HEK293 (cell line): ENCODE measurements at regions not wholly inside any gene's neighbourhood (a gene's known extent, or its start where the extent isn't known, plus 50 kb on each side); places are given as distances from the start of the nearest gene placed in this dataset.

Experiments
- ATF2 ChIP-seq: fragments of 450-650 bp; formaldehyde crosslinking; IDR thresholded peaks from 2 replicates; pipeline ENCODE4 v1.5.1; 2016; ENCODE audit warnings: missing biosample characterization, missing genetic modification characterization, low read depth
- BCL11B ChIP-seq: fragments of 450-650 bp; formaldehyde crosslinking; IDR thresholded peaks from 2 replicates; pipeline ENCODE4 v1.5.1; 2016; ENCODE audit warnings: low read depth, missing biosample characterization, missing genetic modification characterization
- GLI4 ChIP-seq: fragments of 450-650 bp; formaldehyde crosslinking; IDR thresholded peaks from 2 replicates; pipeline ENCODE4 v1.5.1; 2016; ENCODE audit warnings: missing biosample characterization, missing genetic modification characterization
- HOXA7 ChIP-seq: sonication (generic); formaldehyde crosslinking; IDR thresholded peaks from 2 replicates; pipeline ENCODE4 v1.8.1; 2022; ENCODE audit warnings: missing genetic modification reagents, borderline replicate concordance
- HOXC10 ChIP-seq: sonication (generic); formaldehyde crosslinking; IDR thresholded peaks from 2 replicates; pipeline ENCODE4 v1.8.1; 2023; ENCODE audit warnings: mild to moderate bottlenecking, missing genetic modification reagents
- KLF7 ChIP-seq: fragments of 450-650 bp; formaldehyde crosslinking; IDR thresholded peaks from 2 replicates; pipeline ENCODE4 v1.5.1; 2016; ENCODE audit warnings: missing biosample characterization, missing genetic modification characterization, borderline replicate concordance
- OSR2 ChIP-seq: fragments of 450-650 bp; formaldehyde crosslinking; IDR thresholded peaks from 2 replicates; pipeline ENCODE4 v1.5.1; 2016; ENCODE audit warnings: missing biosample characterization, missing genetic modification characterization
- PRDM1 ChIP-seq: fragments of 450-650 bp; formaldehyde crosslinking; IDR thresholded peaks from 2 replicates; pipeline ENCODE4; 2016; ENCODE audit warnings: missing biosample characterization, missing genetic modification characterization
- SCRT2 ChIP-seq: fragments of 450-650 bp; formaldehyde crosslinking; IDR thresholded peaks from 2 replicates; pipeline ENCODE4 v1.5.1; 2016; ENCODE audit warnings: missing biosample characterization, missing genetic modification characterization
- WT1 ChIP-seq: fragments of 450-650 bp; formaldehyde crosslinking; IDR thresholded peaks from 2 replicates; pipeline ENCODE4 v1.5.1; 2016; ENCODE audit warnings: missing biosample characterization, missing genetic modification characterization
- ZBTB17 ChIP-seq: fragments of 450-650 bp; formaldehyde crosslinking; IDR thresholded peaks from 2 replicates; pipeline ENCODE4 v1.5.1; 2016; ENCODE audit warnings: missing biosample characterization, missing genetic modification characterization
- ZBTB48 ChIP-seq: fragments of 450-650 bp; formaldehyde crosslinking; IDR thresholded peaks from 2 replicates; pipeline ENCODE4 v1.5.1; 2016; ENCODE audit warnings: missing biosample characterization, missing genetic modification characterization
- ZFP41 ChIP-seq: fragments of 450-650 bp; formaldehyde crosslinking; IDR thresholded peaks from 2 replicates; pipeline ENCODE4 v1.5.1; 2016; ENCODE audit warnings: missing biosample characterization, missing genetic modification characterization, borderline replicate concordance
- ZNF10 ChIP-seq: fragments of 450-650 bp; formaldehyde crosslinking; IDR thresholded peaks from 2 replicates; pipeline ENCODE4 v1.5.1; 2017; ENCODE audit warnings: missing biosample characterization, missing genetic modification characterization
- ZNF18 ChIP-seq: fragments of 450-650 bp; formaldehyde crosslinking; IDR thresholded peaks from 2 replicates; pipeline ENCODE4 v1.5.1; 2016; ENCODE audit warnings: missing biosample characterization, missing genetic modification characterization
- ZNF2 ChIP-seq: fragments of 450-650 bp; formaldehyde crosslinking; IDR thresholded peaks from 2 replicates; pipeline ENCODE4 v1.5.1; 2016; ENCODE audit warnings: missing biosample characterization, missing genetic modification characterization
- ZNF214 ChIP-seq: fragments of 450-650 bp; formaldehyde crosslinking; IDR thresholded peaks from 2 replicates; pipeline ENCODE4 v1.5.1; 2017; ENCODE audit warnings: missing biosample characterization, mild to moderate bottlenecking, missing genetic modification characterization, borderline replicate concordance
- ZNF341 ChIP-seq: fragments of 450-650 bp; formaldehyde crosslinking; IDR thresholded peaks from 2 replicates; pipeline ENCODE4; 2016; ENCODE audit warnings: low read depth, missing biosample characterization, missing genetic modification characterization
- ZNF621 ChIP-seq: fragments of 450-650 bp; formaldehyde crosslinking; IDR thresholded peaks from 2 replicates; pipeline ENCODE4 v1.5.1; 2017; ENCODE audit warnings: missing biosample characterization, missing genetic modification characterization
- ZNF747 ChIP-seq: fragments of 450-650 bp; formaldehyde crosslinking; IDR thresholded peaks from 2 replicates; pipeline ENCODE4 v1.5.1; 2016; ENCODE audit warnings: missing biosample characterization, missing genetic modification characterization
- ZNF768 ChIP-seq: fragments of 450-650 bp; formaldehyde crosslinking; IDR thresholded peaks from 2 replicates; pipeline ENCODE4 v1.5.1; 2018; ENCODE audit warnings: missing biosample characterization, mild to moderate bottlenecking, missing genetic modification characterization
- ZNF830 ChIP-seq: fragments of 450-650 bp; IDR thresholded peaks from 2 replicates; pipeline ENCODE4 v1.5.0; 2018; ENCODE audit warnings: missing biosample characterization, missing genetic modification characterization, low read depth, mild to moderate bottlenecking, moderate library complexity
- ZNF837 ChIP-seq: fragments of 450-650 bp; formaldehyde crosslinking; IDR thresholded peaks from 2 replicates; pipeline ENCODE4 v1.5.1; 2016; ENCODE audit warnings: missing biosample characterization, missing genetic modification characterization
- ZNF843 ChIP-seq: fragments of 450-650 bp; formaldehyde crosslinking; IDR thresholded peaks from 2 replicates; pipeline ENCODE4 v1.5.1; 2016; ENCODE audit warnings: missing biosample characterization, missing genetic modification characterization
- ZSCAN23 ChIP-seq: fragments of 450-650 bp; formaldehyde crosslinking; IDR thresholded peaks from 2 replicates; pipeline ENCODE4 v1.5.1; 2016; ENCODE audit warnings: missing biosample characterization, missing genetic modification characterization
- ZXDB ChIP-seq: fragments of 450-650 bp; formaldehyde crosslinking; IDR thresholded peaks from 2 replicates; pipeline ENCODE4 v1.5.1; 2016; ENCODE audit warnings: missing biosample characterization, missing genetic modification characterization
- TF ChIP-seq, protein P1 (sequence below): sonication (generic); formaldehyde crosslinking; IDR thresholded peaks from 2 replicates; pipeline ENCODE4 v1.8.1; 2022; ENCODE audit warnings: mild to moderate bottlenecking, moderate library complexity, missing genetic modification reagents
- TF ChIP-seq, protein P2 (sequence below): fragments of 450-650 bp; formaldehyde crosslinking; IDR thresholded peaks from 2 replicates; pipeline ENCODE4 v1.5.1; 2016; ENCODE audit warnings: missing biosample characterization, missing genetic modification characterization
- TF ChIP-seq, protein P3 (sequence below): fragments of 450-650 bp; formaldehyde crosslinking; IDR thresholded peaks from 2 replicates; pipeline ENCODE4 v1.5.1; 2016; ENCODE audit warnings: missing biosample characterization, missing genetic modification characterization

- TF ChIP-seq KLF7 (tag by site-specific recombination): 0 out of 2 replicates have a peak, but pooled peaks have one; percentile 36
- 0 out of 2 replicates have a peak, but pooled peaks have one; percentile 28 for TF ChIP-seq WT1 (tag by site-specific recombination)
- TF ChIP-seq ZNF214: no peak
- no peak for TF ChIP-seq ZFP41
- no peak for TF ChIP-seq ZNF621 (tag by site-specific recombination)
- TF ChIP-seq, protein P1, sequence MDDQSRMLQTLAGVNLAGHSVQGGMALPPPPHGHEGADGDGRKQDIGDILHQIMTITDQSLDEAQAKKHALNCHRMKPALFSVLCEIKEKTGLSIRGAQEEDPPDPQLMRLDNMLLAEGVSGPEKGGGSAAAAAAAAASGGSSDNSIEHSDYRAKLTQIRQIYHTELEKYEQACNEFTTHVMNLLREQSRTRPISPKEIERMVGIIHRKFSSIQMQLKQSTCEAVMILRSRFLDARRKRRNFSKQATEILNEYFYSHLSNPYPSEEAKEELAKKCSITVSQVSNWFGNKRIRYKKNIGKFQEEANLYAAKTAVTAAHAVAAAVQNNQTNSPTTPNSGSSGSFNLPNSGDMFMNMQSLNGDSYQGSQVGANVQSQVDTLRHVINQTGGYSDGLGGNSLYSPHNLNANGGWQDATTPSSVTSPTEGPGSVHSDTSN (CRISPR knock-in tag): no peak
- no peak for TF ChIP-seq HOXC10 (CRISPR knock-in tag)
- TF ChIP-seq GLI4 (tag by site-specific recombination): no peak
- TF ChIP-seq ZNF837: no peak
- TF ChIP-seq ZBTB48 (tag by site-specific recombination): peak; percentile 53; the same call in 1 of the 2 replicates
- no peak for TF ChIP-seq ZNF830 (tag by site-specific recombination)
- TF ChIP-seq ZNF2 (tag by site-specific recombination): no peak
- peak; percentile 67; the same call in 1 of the 2 replicates for TF ChIP-seq ZBTB17 (tag by site-specific recombination)
- TF ChIP-seq PRDM1 (tag by site-specific recombination): peak; percentile 90
- peak; percentile 45; the same call in 1 of the 2 replicates for TF ChIP-seq ZNF18
- no peak for TF ChIP-seq ZSCAN23 (tag by site-specific recombination)
- TF ChIP-seq BCL11B (tag by site-specific recombination): no peak
- TF ChIP-seq ZNF341 (tag by site-specific recombination): no peak
- TF ChIP-seq ZNF747 (tag by site-specific recombination): no peak
- no peak for TF ChIP-seq HOXA7
- TF ChIP-seq, protein P2, sequence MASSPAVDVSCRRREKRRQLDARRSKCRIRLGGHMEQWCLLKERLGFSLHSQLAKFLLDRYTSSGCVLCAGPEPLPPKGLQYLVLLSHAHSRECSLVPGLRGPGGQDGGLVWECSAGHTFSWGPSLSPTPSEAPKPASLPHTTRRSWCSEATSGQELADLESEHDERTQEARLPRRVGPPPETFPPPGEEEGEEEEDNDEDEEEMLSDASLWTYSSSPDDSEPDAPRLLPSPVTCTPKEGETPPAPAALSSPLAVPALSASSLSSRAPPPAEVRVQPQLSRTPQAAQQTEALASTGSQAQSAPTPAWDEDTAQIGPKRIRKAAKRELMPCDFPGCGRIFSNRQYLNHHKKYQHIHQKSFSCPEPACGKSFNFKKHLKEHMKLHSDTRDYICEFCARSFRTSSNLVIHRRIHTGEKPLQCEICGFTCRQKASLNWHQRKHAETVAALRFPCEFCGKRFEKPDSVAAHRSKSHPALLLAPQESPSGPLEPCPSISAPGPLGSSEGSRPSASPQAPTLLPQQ (tag by site-specific recombination): peak; percentile 21; the same call in 1 of the 2 replicates
- TF ChIP-seq ZNF843 (tag by site-specific recombination): peak; percentile 64; the same call in 1 of the 2 replicates
- peak; percentile 63 for TF ChIP-seq ZXDB (tag by site-specific recombination)
- TF ChIP-seq, protein P3, sequence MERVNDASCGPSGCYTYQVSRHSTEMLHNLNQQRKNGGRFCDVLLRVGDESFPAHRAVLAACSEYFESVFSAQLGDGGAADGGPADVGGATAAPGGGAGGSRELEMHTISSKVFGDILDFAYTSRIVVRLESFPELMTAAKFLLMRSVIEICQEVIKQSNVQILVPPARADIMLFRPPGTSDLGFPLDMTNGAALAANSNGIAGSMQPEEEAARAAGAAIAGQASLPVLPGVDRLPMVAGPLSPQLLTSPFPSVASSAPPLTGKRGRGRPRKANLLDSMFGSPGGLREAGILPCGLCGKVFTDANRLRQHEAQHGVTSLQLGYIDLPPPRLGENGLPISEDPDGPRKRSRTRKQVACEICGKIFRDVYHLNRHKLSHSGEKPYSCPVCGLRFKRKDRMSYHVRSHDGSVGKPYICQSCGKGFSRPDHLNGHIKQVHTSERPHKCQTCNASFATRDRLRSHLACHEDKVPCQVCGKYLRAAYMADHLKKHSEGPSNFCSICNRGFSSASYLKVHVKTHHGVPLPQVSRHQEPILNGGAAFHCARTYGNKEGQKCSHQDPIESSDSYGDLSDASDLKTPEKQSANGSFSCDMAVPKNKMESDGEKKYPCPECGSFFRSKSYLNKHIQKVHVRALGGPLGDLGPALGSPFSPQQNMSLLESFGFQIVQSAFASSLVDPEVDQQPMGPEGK (tag by site-specific recombination): no peak
- TF ChIP-seq ATF2 (tag by site-specific recombination): no peak
- TF ChIP-seq SCRT2 (tag by site-specific recombination): no peak
- no peak for TF ChIP-seq ZNF10
- no peak for TF ChIP-seq ZNF768 (tag by site-specific recombination)
- TF ChIP-seq OSR2: peak; percentile 53
Measured at GRCh38 chr6:47414423-47415167, 63.0 kb upstream of the CD2AP start (continued).
